GM12878 (cell line): ENCODE measurements at regions not wholly inside any gene's neighbourhood (a gene's known extent, or its start where the extent isn't known, plus 50 kb on each side); places are given as distances from the start of the nearest gene placed in this dataset.

Source experiments
- ATAC-seq: fragments of 200-7000 bp; cut with Tn5 transposase; 3 replicates; pipeline ENCODE4 v1.9.1; 2020; ENCODE audit warnings: mild to moderate bottlenecking, moderate library complexity
- BruUV-seq: library from RNA; stranded (reverse); fragments of 400-500 nt; replicated peaks from 2 replicates; lab custom pipeline; 2021; lab: Mats Ljungman, UMichigan
- CTCF ChIA-PET: fragments of 300-600 bp; sonication (Branson Sonifier 250); formaldehyde crosslinking; extraction: SDS; loops from one replicate; lab custom pipeline; 2021; ENCODE audit warnings: inconsistent platforms; lab: Yijun Ruan, JAX
- POLR2A ChIA-PET: fragments of 350-600 bp; formaldehyde crosslinking; extraction: SDS; loops from one replicate; lab custom pipeline; 2021; ENCODE audit warnings: inconsistent platforms; lab: Charles Lee
- RAD21 ChIA-PET: fragments of 300-600 bp; sonication (Branson Sonifier 250); formaldehyde crosslinking; loops from one replicate; lab custom pipeline; 2023; ENCODE audit warnings: antibody characterized with exemption; ENCODE audit not compliant: unreplicated experiment; lab: Charles Lee
- SMC1A ChIA-PET: fragments of 300-600 bp; sonication (Branson Sonifier 250); formaldehyde crosslinking; loops from one replicate; lab custom pipeline; 2023; ENCODE audit not compliant: unreplicated experiment, uncharacterized antibody; lab: Charles Lee
- DNase-seq: peaks from one replicate; pipeline ENCODE4 v3.0.0-alpha.2; 2011; ENCODE audit warnings: low read depth, low spot score
- FAIRE-seq: peaks from 3 replicates; lab custom pipeline; 2011; peaks lifted over from hg19 to GRCh38; lab: Jason Lieb, UNC
- H2AFZ ChIP-seq: 2 replicates; pipeline ENCODE4 v1.6.0; 2011; ENCODE audit warnings: low read depth, low read length, control low read depth; ENCODE audit not compliant: control insufficient read depth
- H3K27ac ChIP-seq: 2 replicates; pipeline ENCODE4 v1.5.1; 2011; ENCODE audit warnings: control low read depth; ENCODE audit not compliant: control insufficient read depth, insufficient read depth
- H3K27me3 ChIP-seq, 2 experiments: replicated peaks in 1 of 2; 2 replicates each; pipeline versions ENCODE4 v1.6.0 to v1.6.1; 2011; ENCODE audit warnings: low read length in 1 of 2; ENCODE audit not compliant: control insufficient read depth in 2 of 2, insufficient read depth in 2 of 2
- H3K36me3 ChIP-seq, 2 experiments: 2 replicates each; pipeline ENCODE4 v1.5.1; 2011; ENCODE audit warnings: low read length in 1 of 2; ENCODE audit not compliant: control insufficient read depth in 2 of 2, insufficient read depth in 2 of 2
- H3K4me1 ChIP-seq: 2 replicates; pipeline ENCODE4 v1.6.1; 2011; ENCODE audit warnings: mild to moderate bottlenecking, low read length, moderate library complexity, mixed read lengths; ENCODE audit not compliant: control insufficient read depth, insufficient read depth
- H3K4me2 ChIP-seq: 2 replicates; pipeline ENCODE4 v1.6.0; 2011; ENCODE audit warnings: control low read depth; ENCODE audit not compliant: control insufficient read depth, insufficient read depth
- H3K4me3 ChIP-seq: fragments of 200-600 bp; sonication (generic); 2 replicates; pipeline ENCODE4 v1.5.1; 2016
- H3K79me2 ChIP-seq: 2 replicates; pipeline ENCODE4 v1.6.0; 2011; ENCODE audit warnings: low read length; ENCODE audit not compliant: control insufficient read depth, insufficient read depth
- H3K9ac ChIP-seq: 2 replicates; pipeline ENCODE4 v1.8.0; 2011; ENCODE audit warnings: low read length, control low read depth, mixed read lengths; ENCODE audit not compliant: control insufficient read depth, insufficient read depth
- H3K9me3 ChIP-seq: replicated peaks from 3 replicates; pipeline ENCODE4 v1.5.1; 2011; ENCODE audit warnings: mild to moderate bottlenecking, low read length; ENCODE audit not compliant: control insufficient read depth, insufficient read depth
- H4K20me1 ChIP-seq: 2 replicates; pipeline ENCODE4 v1.6.0; 2011; ENCODE audit not compliant: control insufficient read depth, insufficient read depth
- CREB1 ChIP-seq: IDR thresholded peaks from 2 replicates; pipeline ENCODE4 v1.6.1; 2012; ENCODE audit warnings: low read depth, mild to moderate bottlenecking, inconsistent platforms
- PML ChIP-seq: IDR thresholded peaks from 2 replicates; pipeline ENCODE4 v1.6.1; 2012; ENCODE audit warnings: low read length, inconsistent platforms
- RCOR1 ChIP-seq: conservative IDR thresholded peaks from 2 replicates; pipeline ENCODE4 v1.6.1; 2012; ENCODE audit warnings: low read depth, low read length, improper control_type of control experiment
- TARDBP ChIP-seq: IDR thresholded peaks from 2 replicates; pipeline ENCODE4 v1.6.1; 2016; ENCODE audit warnings: borderline replicate concordance
- ZNF24 ChIP-seq: fragments of 450-650 bp; IDR thresholded peaks from 2 replicates; pipeline ENCODE4 v1.6.1; 2017; ENCODE audit warnings: antibody characterized with exemption, mild to moderate bottlenecking
- ZZZ3 ChIP-seq: IDR thresholded peaks from 2 replicates; pipeline ENCODE4 v1.6.1; 2011; ENCODE audit warnings: low read depth; ENCODE audit not compliant: control insufficient read depth, insufficient read length
- WGBS: methylation state at CpG from one replicate; pipeline ENCODE4 v1.1.6; 2016; ENCODE audit warnings: low lambda C conversion rate; ENCODE audit not compliant: insufficient replicate concordance, insufficient coverage; ENCODE audit errors: missing lambda C conversion rate; 5-methylcytosine and 5-hydroxymethylcytosine counted together
- in situ Hi-C: fragments of 300-500 bp; cut with MboI; formaldehyde crosslinking; loops from 9 replicates; pipeline ENCODE4 v1.14.3; 2018; ENCODE audit warnings: mixed read lengths
- intact Hi-C: fragments of 100-400 bp; cut with micrococcal nuclease; formaldehyde crosslinking; loops from one replicate; pipeline ENCODE4 v1.14.2; 2022; ENCODE audit not compliant: unreplicated experiment
- TF ChIP-seq, protein P1 (sequence below): fragments of 450-650 bp; formaldehyde crosslinking; IDR thresholded peaks from 2 replicates; pipeline ENCODE4 v1.4.0; 2020; ENCODE audit warnings: mild to moderate bottlenecking, moderate library complexity

DNA sequence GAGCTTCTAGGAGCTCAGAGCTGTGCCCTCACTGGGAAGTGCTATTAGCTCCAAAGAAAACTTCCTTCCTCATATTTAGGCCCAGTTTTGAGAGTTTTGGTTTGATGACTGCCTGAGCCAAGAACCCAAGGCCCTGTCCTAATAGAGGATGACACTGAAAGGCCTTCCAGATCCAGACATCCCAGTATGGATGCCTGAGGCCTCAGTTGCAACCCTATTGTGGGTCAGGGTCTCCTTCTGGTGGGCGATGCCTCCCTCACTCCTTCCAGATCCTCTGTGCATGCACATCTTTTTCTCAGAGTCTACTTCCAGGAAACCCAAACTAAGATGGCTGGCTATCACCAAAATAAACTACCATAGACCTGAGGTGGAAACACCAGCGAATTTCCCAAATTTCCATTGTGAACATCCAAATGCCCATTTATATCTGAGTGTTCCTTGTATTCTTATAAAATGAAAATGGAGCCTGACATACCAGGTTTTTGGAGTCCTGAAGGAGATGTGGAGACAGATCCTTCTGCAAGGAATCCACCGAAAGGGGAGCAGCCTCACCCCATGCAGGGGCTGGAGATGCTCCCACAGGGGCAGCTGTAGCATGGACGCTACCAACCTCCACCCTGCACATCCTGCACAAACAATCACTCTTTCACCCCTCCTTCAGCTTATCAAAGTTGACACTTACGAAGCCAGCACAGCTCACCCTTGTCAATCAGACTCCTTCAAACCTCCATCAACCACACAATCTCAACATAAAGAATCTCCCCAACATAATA lies 61.1 kb downstream of the GGTLC2 start:
- H2AFZ ChIP-seq: no peak overlapping the region
- ChIA-PET CTCF (interaction anchor here (0.7 to 9.6 kb wide), 13 partner anchors 9 to 686 kb away, joined by 3 to 65 read pairs (median 4); no protein-coding TSS in a partner anchor), SMC1A (interaction anchor here (1.6 kb wide), 2 partner anchors 16 to 58 kb away, joined by 3 read pairs; no protein-coding TSS in a partner anchor), RAD21 (no interaction called here), POLR2A (no interaction called here)
- BruUV-seq: no TSS peak
- in situ Hi-C loops (no loop called here), intact Hi-C loops (no loop called here)
- H3K4me1 ChIP-seq: no peaks in the 10 kb centered on the region
- H3K9ac ChIP-seq: no peak overlapping the region
- no peaks in the 10 kb centered on the region for H3K9me3 ChIP-seq
- no peak overlapping the region for H3K4me3 ChIP-seq
- TF ChIP-seq TARDBP: no peak
- TF ChIP-seq PML: no peak
- TF ChIP-seq RCOR1: no peak
- TF ChIP-seq, protein P1, sequence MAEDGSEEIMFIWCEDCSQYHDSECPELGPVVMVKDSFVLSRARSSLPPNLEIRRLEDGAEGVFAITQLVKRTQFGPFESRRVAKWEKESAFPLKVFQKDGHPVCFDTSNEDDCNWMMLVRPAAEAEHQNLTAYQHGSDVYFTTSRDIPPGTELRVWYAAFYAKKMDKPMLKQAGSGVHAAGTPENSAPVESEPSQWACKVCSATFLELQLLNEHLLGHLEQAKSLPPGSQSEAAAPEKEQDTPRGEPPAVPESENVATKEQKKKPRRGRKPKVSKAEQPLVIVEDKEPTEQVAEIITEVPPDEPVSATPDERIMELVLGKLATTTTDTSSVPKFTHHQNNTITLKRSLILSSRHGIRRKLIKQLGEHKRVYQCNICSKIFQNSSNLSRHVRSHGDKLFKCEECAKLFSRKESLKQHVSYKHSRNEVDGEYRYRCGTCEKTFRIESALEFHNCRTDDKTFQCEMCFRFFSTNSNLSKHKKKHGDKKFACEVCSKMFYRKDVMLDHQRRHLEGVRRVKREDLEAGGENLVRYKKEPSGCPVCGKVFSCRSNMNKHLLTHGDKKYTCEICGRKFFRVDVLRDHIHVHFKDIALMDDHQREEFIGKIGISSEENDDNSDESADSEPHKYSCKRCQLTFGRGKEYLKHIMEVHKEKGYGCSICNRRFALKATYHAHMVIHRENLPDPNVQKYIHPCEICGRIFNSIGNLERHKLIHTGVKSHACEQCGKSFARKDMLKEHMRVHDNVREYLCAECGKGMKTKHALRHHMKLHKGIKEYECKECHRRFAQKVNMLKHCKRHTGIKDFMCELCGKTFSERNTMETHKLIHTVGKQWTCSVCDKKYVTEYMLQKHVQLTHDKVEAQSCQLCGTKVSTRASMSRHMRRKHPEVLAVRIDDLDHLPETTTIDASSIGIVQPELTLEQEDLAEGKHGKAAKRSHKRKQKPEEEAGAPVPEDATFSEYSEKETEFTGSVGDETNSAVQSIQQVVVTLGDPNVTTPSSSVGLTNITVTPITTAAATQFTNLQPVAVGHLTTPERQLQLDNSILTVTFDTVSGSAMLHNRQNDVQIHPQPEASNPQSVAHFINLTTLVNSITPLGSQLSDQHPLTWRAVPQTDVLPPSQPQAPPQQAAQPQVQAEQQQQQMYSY (CRISPR knock-in tag): no peak
- no peak for TF ChIP-seq ZNF24
- TF ChIP-seq CREB1: no peak
- no peak for TF ChIP-seq ZZZ3
- no peaks in the 10 kb centered on the region for H3K79me2 ChIP-seq
- DNase-seq (no peak), ATAC-seq (no peak), FAIRE-seq (no peak)
- WGBS: 48% methylated on average over 5 of the region's 5 CpGs
- no peaks in the 10 kb centered on the region for H3K27me3 ChIP-seq
- no peaks in the 10 kb centered on the region for H3K36me3 ChIP-seq
- H3K4me2 ChIP-seq: no peak overlapping the region
- no peaks in the 10 kb centered on the region for H4K20me1 ChIP-seq
- H3K27ac ChIP-seq: no peak overlapping the region
